Stomach smooth muscle (tissue), 2 donors: ENCODE measurements at regions not wholly inside any gene's neighbourhood (a gene's known extent, or its start where the extent isn't known, plus 50 kb on each side); places are given as distances from the start of the nearest gene placed in this dataset.

Experiments
- H3K27ac ChIP-seq: one replicate; pipeline ENCODE4 v1.7.0; 2013; ENCODE audit warnings: mild to moderate bottlenecking, low read length, inconsistent platforms
- H3K27me3 ChIP-seq, 2 donors: one replicate each; pipeline ENCODE4 v1.7.0; 2013; ENCODE audit warnings: low read length in 2 of 2; ENCODE audit not compliant: insufficient read depth in 2 of 2, control insufficient read depth in 1 of 2
- H3K36me3 ChIP-seq, 2 donors: one replicate each; pipeline ENCODE4 v1.7.0; 2013; ENCODE audit warnings: low read length in 2 of 2; ENCODE audit not compliant: control insufficient read depth in 2 of 2, insufficient read depth in 2 of 2
- H3K4me1 ChIP-seq: one replicate; pipeline ENCODE4 v1.7.0; 2013; ENCODE audit warnings: low read length; ENCODE audit not compliant: control insufficient read depth, insufficient read depth
- H3K4me3 ChIP-seq, 2 donors: one replicate each; pipeline ENCODE4 v1.7.0; 2013; ENCODE audit warnings: low read length in 2 of 2
- H3K9ac ChIP-seq, 2 donors: one replicate each; pipeline ENCODE4 v1.7.0; 2013; ENCODE audit warnings: low read length in 2 of 2, mild to moderate bottlenecking in 1 of 2
- H3K9me3 ChIP-seq, 2 donors: one replicate each; pipeline ENCODE4 v1.7.0; 2013; ENCODE audit warnings: low read length in 2 of 2; ENCODE audit not compliant: control insufficient read depth in 2 of 2
- donor health status: healthy.
- donor health status: Pancreatic carcinoma.

DNA sequence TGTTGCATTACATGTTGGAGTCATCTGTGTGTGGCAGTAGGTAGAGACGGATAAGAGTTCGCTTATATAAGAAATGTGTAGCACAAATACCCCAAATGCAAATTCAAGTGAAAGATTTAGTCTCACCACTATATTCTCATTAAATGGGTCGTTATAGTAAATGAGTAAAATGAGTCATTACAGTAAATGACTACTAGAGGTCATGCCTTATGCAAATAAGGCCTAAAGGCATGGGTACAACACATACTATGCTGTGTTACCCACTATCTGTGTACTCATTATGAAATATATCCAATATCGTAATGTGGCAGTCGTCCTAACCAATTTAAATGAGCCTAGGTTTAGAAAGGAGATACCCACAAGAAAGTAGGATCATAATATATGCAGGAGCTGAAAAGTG is 1603.1 kb downstream of the C4orf33 start:
- no peak overlapping the region for H3K4me3 ChIP-seq
- no peak overlapping the region for H3K9ac ChIP-seq
- no peaks in the 10 kb centered on the region for H3K9me3 ChIP-seq
- no peaks in the 10 kb centered on the region for H3K27me3 ChIP-seq
- H3K4me1 ChIP-seq: no peaks in the 10 kb centered on the region
- no peak overlapping the region for H3K27ac ChIP-seq
- no peaks in the 10 kb centered on the region for H3K36me3 ChIP-seq

DNA sequence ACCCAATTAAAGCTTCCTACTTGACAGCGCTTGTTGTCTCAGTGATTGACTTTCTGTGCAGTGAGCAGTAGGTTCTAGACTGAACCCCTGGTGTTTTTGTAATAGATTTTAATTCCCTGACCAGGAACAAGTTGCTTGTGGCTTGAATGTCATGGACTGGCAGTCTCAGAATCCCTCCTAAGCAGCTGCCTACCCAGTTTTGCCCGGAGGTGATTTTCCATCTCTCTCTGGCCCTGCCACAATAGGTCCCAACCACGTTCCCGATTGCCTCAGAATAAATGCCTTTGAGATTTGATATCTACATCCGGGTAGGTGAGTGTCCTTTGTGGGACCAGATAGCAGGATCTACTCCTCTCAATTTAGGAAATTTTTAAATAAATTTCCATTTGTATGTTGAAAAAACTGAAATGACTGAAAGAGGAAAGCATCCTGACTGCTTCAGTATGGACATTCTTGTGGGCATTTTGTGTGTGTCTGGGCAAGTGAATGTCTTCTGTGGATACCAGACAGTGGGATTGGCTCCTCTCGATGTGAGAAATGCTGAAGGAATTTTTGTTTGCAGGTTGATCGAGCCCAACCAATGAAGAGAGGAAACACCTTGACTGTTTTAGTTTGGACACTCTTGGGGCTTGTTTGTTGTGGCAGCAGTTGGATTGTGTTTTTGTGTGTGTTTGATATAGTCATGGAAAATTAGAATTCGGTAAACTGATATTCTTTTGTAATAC is 1607.4 kb downstream of the C4orf33 start:
- no peak overlapping the region for H3K9ac ChIP-seq
- H3K4me1 ChIP-seq: no peaks in the 10 kb centered on the region
- no peaks in the 10 kb centered on the region for H3K36me3 ChIP-seq
- H3K9me3 ChIP-seq: no peaks in the 10 kb centered on the region
- H3K27ac ChIP-seq: no peak overlapping the region
- no peaks in the 10 kb centered on the region for H3K27me3 ChIP-seq
- no peak overlapping the region for H3K4me3 ChIP-seq

DNA sequence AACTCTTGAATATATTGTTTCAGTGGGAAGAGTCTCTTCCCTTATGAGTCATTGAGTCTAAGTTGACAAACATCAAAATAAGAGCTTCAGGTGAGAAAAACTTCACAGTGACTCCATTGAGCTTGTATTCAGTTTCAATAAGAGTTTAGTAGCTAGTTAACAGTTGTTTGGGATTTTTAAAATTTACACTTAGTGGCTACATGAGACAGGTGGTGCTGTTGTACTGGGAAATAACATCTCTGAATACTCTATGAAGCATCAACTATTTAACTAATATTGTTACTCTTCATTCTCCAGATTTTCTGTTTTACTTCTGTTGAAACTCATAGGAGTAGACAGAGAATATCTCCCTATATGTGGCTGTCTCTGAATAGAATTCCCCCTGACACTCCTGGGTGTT is 1609.1 kb downstream of the C4orf33 start:
- H3K36me3 ChIP-seq: no peaks in the 10 kb centered on the region
- no peak overlapping the region for H3K9ac ChIP-seq
- H3K27me3 ChIP-seq: no peaks in the 10 kb centered on the region

DNA sequence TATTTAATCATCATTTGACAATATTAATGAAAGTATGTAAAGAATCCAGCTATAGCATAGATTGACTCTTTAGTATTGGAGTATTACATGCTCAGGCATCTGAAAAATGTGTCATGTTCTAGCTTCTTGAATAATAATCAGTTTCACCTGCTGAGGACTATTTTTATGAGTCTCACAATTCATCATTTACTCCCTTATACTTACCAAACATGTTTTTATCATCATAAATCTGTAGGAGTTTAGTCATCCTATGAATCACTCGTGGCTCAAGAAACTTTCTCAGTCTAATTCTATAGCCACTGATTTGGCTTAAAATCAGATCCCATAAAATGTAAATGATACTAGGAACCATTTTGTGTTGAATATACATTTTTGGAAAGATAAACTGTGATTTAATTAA is 1616.1 kb downstream of the C4orf33 start:
- Histone ChIP-seq H3K4me1 (no peaks in the 10 kb centered on the region), H3K9ac (no peak overlapping the region), H3K27me3 (no peaks in the 10 kb centered on the region), H3K27ac (no peak overlapping the region), H3K4me3 (no peak overlapping the region), H3K9me3 (no peaks in the 10 kb centered on the region), H3K36me3 (no peaks in the 10 kb centered on the region)

More for the DNA sequence above, 1609.1 kb downstream of the C4orf33 start:
- H3K4me1 ChIP-seq: no peaks in the 10 kb centered on the region
- no peaks in the 10 kb centered on the region for H3K9me3 ChIP-seq
- no peak overlapping the region for H3K27ac ChIP-seq
- no peak overlapping the region for H3K4me3 ChIP-seq

DNA sequence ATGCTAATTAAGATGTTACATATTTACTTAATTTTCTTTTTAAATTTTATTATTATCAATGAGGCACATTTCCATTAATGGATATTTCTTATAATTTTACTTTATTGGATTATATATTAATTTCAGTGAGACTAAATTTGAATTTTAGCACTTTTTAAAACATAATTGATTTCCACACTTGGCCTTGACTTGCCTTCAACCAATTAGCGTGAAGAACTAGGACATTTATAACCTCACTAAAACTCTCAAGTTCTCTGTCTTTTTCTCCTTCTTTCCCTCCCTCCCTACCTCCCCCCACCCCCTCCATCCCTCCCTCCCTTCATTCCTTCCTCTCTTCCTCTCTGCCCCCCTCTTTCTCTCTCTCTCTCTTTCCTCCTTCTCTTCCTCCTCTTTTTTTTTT is 1618.1 kb downstream of the C4orf33 start:
- H3K4me3 ChIP-seq: no peak overlapping the region
- H3K36me3 ChIP-seq: no peaks in the 10 kb centered on the region
- H3K4me1 ChIP-seq: no peaks in the 10 kb centered on the region
- no peaks in the 10 kb centered on the region for H3K27me3 ChIP-seq
- no peak overlapping the region for H3K27ac ChIP-seq
- no peak overlapping the region for H3K9ac ChIP-seq
- no peaks in the 10 kb centered on the region for H3K9me3 ChIP-seq

DNA sequence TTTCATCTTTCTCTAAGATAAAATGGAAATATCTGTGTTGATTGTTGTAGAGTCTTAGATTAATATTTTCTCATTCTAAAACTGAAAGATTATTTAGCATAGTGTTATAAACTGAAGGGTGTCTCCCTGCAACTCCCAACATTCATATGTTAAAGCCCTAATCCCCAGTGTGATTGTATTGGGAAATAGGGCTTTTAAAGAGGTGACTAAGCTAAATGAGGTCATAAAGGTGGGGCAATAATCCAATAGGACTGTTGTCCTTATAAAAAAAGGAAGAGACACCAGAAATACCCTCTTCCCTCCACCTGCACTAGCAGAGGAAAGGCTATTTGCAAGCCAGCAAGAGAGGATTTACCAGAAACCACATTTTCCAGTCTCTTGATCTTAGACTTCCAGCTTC is 1626.4 kb downstream of the C4orf33 start:
- H3K9ac ChIP-seq: no peak overlapping the region
- H3K36me3 ChIP-seq: no peaks in the 10 kb centered on the region
- no peaks in the 10 kb centered on the region for H3K9me3 ChIP-seq
- no peaks in the 10 kb centered on the region for H3K4me1 ChIP-seq
- no peaks in the 10 kb centered on the region for H3K27me3 ChIP-seq
- no peak overlapping the region for H3K27ac ChIP-seq
- no peak overlapping the region for H3K4me3 ChIP-seq

DNA sequence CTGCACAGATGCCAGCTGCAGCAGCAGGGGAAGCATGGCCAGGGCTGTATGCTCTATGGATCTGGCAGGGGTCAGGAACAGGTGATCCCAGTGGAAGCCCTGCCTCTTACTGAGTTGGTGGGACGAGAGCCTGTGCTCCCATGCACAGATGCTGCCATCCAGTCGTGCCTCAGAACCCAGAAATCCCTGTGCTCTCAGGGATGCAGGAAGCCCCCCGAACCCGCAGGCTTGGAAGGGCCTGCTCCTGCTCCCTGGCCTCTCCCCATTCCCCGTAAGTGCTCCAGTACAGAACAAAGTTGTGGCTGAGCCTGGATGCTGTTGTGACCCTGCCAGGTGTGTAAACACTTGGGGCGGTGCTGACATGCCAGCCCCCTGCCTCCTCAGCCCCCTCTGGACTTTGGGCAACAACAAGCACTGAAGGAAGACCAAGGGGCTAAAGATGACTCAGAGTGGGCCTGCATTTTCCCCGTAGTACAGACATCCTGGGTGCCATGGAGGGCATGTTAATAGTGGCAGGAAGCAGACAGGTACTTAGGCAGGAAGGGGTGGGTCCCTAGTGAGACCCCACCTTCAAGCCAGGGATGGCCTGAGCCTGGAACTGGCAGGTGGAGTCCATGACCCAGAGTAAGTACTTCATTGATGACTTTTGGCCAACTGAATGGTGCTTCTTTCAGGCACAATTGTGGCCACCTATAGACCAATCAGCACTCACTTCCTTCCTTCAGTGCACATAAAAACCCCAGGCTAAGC is 1640.7 kb downstream of the C4orf33 start:
- Histone ChIP-seq H3K9me3 (no peaks in the 10 kb centered on the region), H3K9ac (no peak overlapping the region), H3K36me3 (no peaks in the 10 kb centered on the region), H3K27me3 (no peaks in the 10 kb centered on the region), H3K27ac (no peak overlapping the region), H3K4me3 (no peak overlapping the region), H3K4me1 (no peaks in the 10 kb centered on the region)

DNA sequence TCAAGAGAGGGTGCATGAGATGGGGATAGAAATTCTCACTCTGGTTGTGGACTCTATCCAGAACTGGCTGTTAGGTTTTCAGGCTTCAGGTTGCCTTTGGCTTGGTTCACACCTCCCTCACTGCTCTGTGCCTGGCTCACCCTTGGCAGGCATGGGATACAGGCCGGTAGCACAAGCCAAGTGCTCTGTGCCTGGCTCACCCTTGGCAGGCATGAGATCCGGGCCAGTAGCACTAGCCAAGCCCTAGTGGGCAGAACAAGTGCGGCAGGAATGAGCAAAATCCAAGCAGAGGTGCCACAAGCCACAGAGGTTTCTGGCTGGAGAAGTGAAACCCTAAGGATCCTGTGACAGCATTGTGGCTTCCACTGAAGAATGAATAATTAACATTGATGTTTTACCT is 1642.3 kb downstream of the C4orf33 start:
- Histone ChIP-seq H3K27ac (no peak overlapping the region), H3K9ac (no peak overlapping the region), H3K4me1 (no peaks in the 10 kb centered on the region), H3K9me3 (no peaks in the 10 kb centered on the region), H3K27me3 (no peaks in the 10 kb centered on the region), H3K4me3 (no peak overlapping the region), H3K36me3 (no peaks in the 10 kb centered on the region)

DNA sequence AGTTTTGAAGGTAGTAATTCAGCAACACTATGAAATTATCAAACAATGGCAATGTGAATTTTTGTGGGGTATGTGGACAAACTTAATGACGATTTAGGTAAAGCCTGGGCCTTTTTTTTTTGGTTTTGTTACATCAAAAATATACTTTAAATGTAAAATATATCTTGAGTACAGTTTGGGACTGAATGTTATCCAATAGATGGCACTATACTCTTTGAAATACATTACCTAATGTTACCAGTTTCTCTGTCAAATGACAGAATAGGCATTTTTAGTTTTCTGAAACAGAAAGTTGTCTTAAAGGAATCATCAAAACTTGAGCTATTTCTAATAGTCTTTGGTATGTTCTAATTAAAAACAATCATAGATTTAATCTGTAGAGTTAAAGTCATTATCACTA is 1651.9 kb downstream of the C4orf33 start:
- Histone ChIP-seq H3K27ac (no peak overlapping the region), H3K9ac (no peak overlapping the region), H3K36me3 (no peaks in the 10 kb centered on the region), H3K4me1 (no peaks in the 10 kb centered on the region), H3K9me3 (no peaks in the 10 kb centered on the region), H3K27me3 (no peaks in the 10 kb centered on the region), H3K4me3 (no peak overlapping the region)

DNA sequence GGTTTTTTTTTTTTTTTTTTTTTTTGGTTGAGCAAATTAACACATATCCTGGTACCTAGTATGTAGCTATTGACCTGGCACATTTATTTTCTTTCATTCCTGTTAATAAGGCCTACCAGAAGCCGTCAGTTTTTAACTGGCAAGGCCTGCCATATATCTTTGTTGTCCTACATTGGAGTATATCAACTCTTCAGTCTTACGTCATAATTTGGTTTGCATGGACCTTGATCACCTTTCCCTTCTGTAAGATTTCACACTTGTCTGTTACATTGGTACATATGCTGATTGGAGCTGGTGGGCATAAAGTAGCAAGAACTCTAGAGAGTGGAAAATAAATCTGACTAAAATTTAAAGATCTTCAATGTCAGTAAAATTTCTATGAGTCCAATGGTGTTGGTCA is 1658.0 kb downstream of the C4orf33 start:
- no peaks in the 10 kb centered on the region for H3K9me3 ChIP-seq
- no peaks in the 10 kb centered on the region for H3K27me3 ChIP-seq
- no peaks in the 10 kb centered on the region for H3K36me3 ChIP-seq
- H3K4me1 ChIP-seq: no peaks in the 10 kb centered on the region
- no peak overlapping the region for H3K4me3 ChIP-seq
- no peak overlapping the region for H3K27ac ChIP-seq
- no peak overlapping the region for H3K9ac ChIP-seq

DNA sequence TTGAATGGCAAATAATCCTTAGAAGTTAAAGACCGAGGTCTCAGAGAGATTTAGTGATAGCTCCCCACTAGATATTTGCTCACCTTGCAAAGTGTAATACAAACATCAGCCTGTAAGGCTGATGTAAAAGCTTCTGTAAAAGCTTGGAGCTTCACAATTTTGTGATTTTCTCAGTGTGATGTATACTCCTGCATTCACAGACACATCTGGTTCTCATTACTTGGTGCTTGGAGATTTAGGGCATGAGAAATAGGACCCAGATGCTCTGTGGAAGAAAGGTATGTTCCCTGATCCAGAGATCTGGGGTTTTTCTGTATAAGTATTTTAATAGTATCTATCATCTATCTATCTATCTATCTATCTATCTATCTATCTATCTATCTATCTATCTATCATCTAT is 1664.3 kb downstream of the C4orf33 start:
- H3K9ac ChIP-seq: no peak overlapping the region
- no peaks in the 10 kb centered on the region for H3K27me3 ChIP-seq
- no peak overlapping the region for H3K27ac ChIP-seq
- no peaks in the 10 kb centered on the region for H3K4me1 ChIP-seq
- H3K36me3 ChIP-seq: no peaks in the 10 kb centered on the region
- H3K9me3 ChIP-seq: no peaks in the 10 kb centered on the region
- no peak overlapping the region for H3K4me3 ChIP-seq
